H1 (cell line): ENCODE measurements at regions not wholly inside any gene's neighbourhood (a gene's known extent, or its start where the extent isn't known, plus 50 kb on each side); places are given as distances from the start of the nearest gene placed in this dataset.

ENCODE experiments used
- BRCA1 ChIP-seq: IDR thresholded peaks from 2 replicates; pipeline ENCODE4 v1.6.1; 2012; ENCODE audit warnings: low read depth, low read length, improper control_type of control experiment
- CBX5 ChIP-seq: fragments of 300-800, 300-1000 bp; sonication (generic); IDR thresholded peaks from 2 replicates; pipeline ENCODE4 v1.7.1; 2016; ENCODE audit warnings: antibody characterized with exemption, low read length, low read depth
- CHD2 ChIP-seq: IDR thresholded peaks from 2 replicates; pipeline ENCODE4 v1.6.1; 2012; ENCODE audit warnings: low read length, improper control_type of control experiment
- CHD7 ChIP-seq: fragments of 300-600 bp; sonication (generic); IDR thresholded peaks from 2 replicates; pipeline ENCODE4 v1.7.1; 2012; ENCODE audit warnings: low read length, moderate library complexity, mild to moderate bottlenecking, inconsistent platforms; ENCODE audit not compliant: insufficient replicate concordance
- CREB1 ChIP-seq: IDR thresholded peaks from 2 replicates; pipeline ENCODE4 v1.6.1; 2012; ENCODE audit warnings: inconsistent platforms
- EGR1 ChIP-seq: IDR thresholded peaks from 2 replicates; pipeline ENCODE4 v1.6.1; 2011; ENCODE audit warnings: low read depth, low read length, borderline replicate concordance
- EP300 ChIP-seq, 2 experiments: IDR thresholded peaks; 1 replicate in 1 of 2; 2 replicates in 1 of 2; pipeline ENCODE4 v1.6.1; 2011 to 2012; ENCODE audit warnings: low read depth in 2 of 2, low read length in 2 of 2, mild to moderate bottlenecking in 2 of 2, borderline replicate concordance in 1 of 2, inconsistent platforms in 1 of 2, moderate library complexity in 1 of 2
- MAFK ChIP-seq: IDR thresholded peaks from 2 replicates; pipeline ENCODE4 v1.6.1; 2012; ENCODE audit warnings: low read depth, mild to moderate bottlenecking, improper control_type of control experiment, low read length
- NANOG ChIP-seq: IDR thresholded peaks from 2 replicates; pipeline ENCODE4 v1.6.1; 2011; ENCODE audit warnings: low read length, low read depth, mild to moderate bottlenecking, inconsistent platforms; ENCODE audit not compliant: insufficient read depth, poor library complexity, severe bottlenecking
- SIRT6 ChIP-seq: IDR thresholded peaks from one replicate; pipeline ENCODE4 v1.7.1; 2012; ENCODE audit warnings: low read length, inconsistent platforms
- SP2 ChIP-seq: IDR thresholded peaks from 2 replicates; pipeline ENCODE4 v1.6.1; 2012; ENCODE audit warnings: mild to moderate bottlenecking, low read length, inconsistent platforms
- YY1 ChIP-seq: IDR thresholded peaks from 2 replicates; pipeline ENCODE4 v1.6.1; 2011; ENCODE audit warnings: low read depth, mild to moderate bottlenecking, low read length

- no peak for TF ChIP-seq NANOG
- no peak for TF ChIP-seq CHD2
- TF ChIP-seq CREB1 = no peak
- TF ChIP-seq CBX5 = no peak
- TF ChIP-seq MAFK = no peak
- TF ChIP-seq CHD7 = peak; percentile 85
- TF ChIP-seq SP2 = no peak; the same call in 1 of the 2 replicates
- no peak for TF ChIP-seq SIRT6
- TF ChIP-seq BRCA1 = no peak
- TF ChIP-seq EGR1 = no peak
- peak in 1 of 2 experiments; percentile 74; a peak in 1 of 3 replicates for TF ChIP-seq EP300 (IDR thresholded peaks at IDR 0.05; ENCODE audit: borderline replicate concordance in 1 of 2, low read depth in 2 of 2, low read length in 2 of 2)
- TF ChIP-seq YY1 = no peak
Measured at GRCh38 chr13:106858903-106859532, 291.1 kb upstream of the ARGLU1 start (continued).
